ENCODE measurements at regions not wholly inside any gene's neighbourhood (a gene's known extent, or its start where the extent isn't known, plus 50 kb on each side); places are given as distances from the start of the nearest gene placed in this dataset.

GRCh38 chr11:45089676-45090499 is 56.6 kb upstream of the PRDM11 start:
- DNase-seq (ENCODE audit: low read depth), result peak; percentile 53

GRCh38 chr11:45090607-45091006 is 55.8 kb upstream of the PRDM11 start:
- DNase-seq (ENCODE audit: low read depth), result no peak

- DNase-seq (ENCODE audit: low read depth), result peak; percentile 69
These were observed 54.7 kb upstream of the PRDM11 start for GRCh38 chr11:45091563-45092403.

GRCh38 chr11:45092404-45092785 is 54.0 kb upstream of the PRDM11 start:
- DNase-seq (ENCODE audit: low read depth), result no peak

- DNase-seq (ENCODE audit: low read depth), result peak; percentile 92
These were observed 53.3 kb upstream of the PRDM11 start for GRCh38 chr11:45092901-45093760.

GRCh38 chr11:45093761-45094455 is 52.5 kb upstream of the PRDM11 start:
- no peak for DNase-seq (ENCODE audit: low read depth)

- no peak for DNase-seq (ENCODE audit: low read depth)
These were observed 51.3 kb upstream of the PRDM11 start for GRCh38 chr11:45094958-45095690.

GRCh38 chr11:45095691-45096010 is 50.8 kb upstream of the PRDM11 start:
- no peak for DNase-seq (ENCODE audit: low read depth)

GRCh38 chr11:45096636-45097035 is 49.8 kb upstream of the PRDM11 start:
- no peak for DNase-seq (ENCODE audit: low read depth)
